HL-60 (cell line): ENCODE measurements at regions not wholly inside any gene's neighbourhood (a gene's known extent, or its start where the extent isn't known, plus 50 kb on each side); places are given as distances from the start of the nearest gene placed in this dataset.

ENCODE experiments used
- DNase-seq, 2 experiments: peaks; one replicate each; pipeline ENCODE4 v3.0.0-alpha.2; 2010 to 2020; ENCODE audit warnings: low read depth in 1 of 2, low spot score in 1 of 2
- H3K27ac ChIP-seq: fragments of 250-450 bp; sonication (Bioruptor Pico); replicated peaks from 2 replicates; pipeline ENCODE4 v1.5.1; 2020; ENCODE audit warnings: mild to moderate bottlenecking, moderate library complexity
- H3K27me3 ChIP-seq: fragments of 250-450 bp; sonication (Bioruptor Pico); 2 replicates; pipeline ENCODE4 v1.5.1; 2021; ENCODE audit warnings: mild to moderate bottlenecking, moderate library complexity; ENCODE audit not compliant: insufficient read depth, poor library complexity, severe bottlenecking
- H3K4me3 ChIP-seq: replicated peaks from 2 replicates; pipeline ENCODE4 v1.5.1; 2011; ENCODE audit warnings: mild to moderate bottlenecking, control low read depth, low read length; ENCODE audit not compliant: insufficient read depth
- CTCF ChIP-seq: IDR thresholded peaks from one replicate; pipeline ENCODE4 v1.5.1; 2011; ENCODE audit warnings: low read length, control low read depth, inconsistent platforms; ENCODE audit not compliant: insufficient read depth
- GABPA ChIP-seq: IDR thresholded peaks from 2 replicates; pipeline ENCODE4 v1.6.1; 2012; ENCODE audit warnings: low read depth
- POLR2AphosphoS5 ChIP-seq: IDR thresholded peaks from 2 replicates; pipeline ENCODE4 v1.6.1; 2012; ENCODE audit warnings: low read depth
- REST ChIP-seq: IDR thresholded peaks from 2 replicates; pipeline ENCODE4 v1.6.1; 2012; ENCODE audit warnings: low read depth; ENCODE audit not compliant: insufficient replicate concordance
- SPI1 ChIP-seq: IDR thresholded peaks from 2 replicates; pipeline ENCODE4 v1.6.1; 2012; ENCODE audit warnings: low read depth, mild to moderate bottlenecking, borderline replicate concordance

GRCh38 chr9:1495282-1496030, 445.3 kb downstream of the DMRT2 start:
- no peak for DNase-seq
- TF ChIP-seq SPI1 (no peak), REST (no peak), POLR2AphosphoS5 (no peak), CTCF (no peak), GABPA (no peak)
- Histone ChIP-seq H3K27me3 (no peaks in the 10 kb centered on the region), H3K4me3 (no peak overlapping the region), H3K27ac (no peak overlapping the region)

GRCh38 chr9:1505489-1505888, 455.3 kb downstream of the DMRT2 start:
- Histone ChIP-seq H3K27me3 (no peaks in the 10 kb centered on the region), H3K4me3 (no peak overlapping the region), H3K27ac (no peak overlapping the region)
- TF ChIP-seq POLR2AphosphoS5 = no peak
- no peak for TF ChIP-seq CTCF
- TF ChIP-seq GABPA = no peak
- TF ChIP-seq SPI1 = no peak
- TF ChIP-seq REST = no peak
- DNase-seq = no peak

- TF ChIP-seq REST (no peak), GABPA (no peak), CTCF (no peak), SPI1 (no peak), POLR2AphosphoS5 (no peak)
- no peaks in the 10 kb centered on the region for H3K27me3 ChIP-seq
- DNase-seq = no peak
- H3K4me3 ChIP-seq = no peak overlapping the region
- no peak overlapping the region for H3K27ac ChIP-seq
Observed at GRCh38 chr9:1510712-1511111, 460.6 kb downstream of the DMRT2 start.
